Loucy (cell line): ENCODE measurements at regions not wholly inside any gene's neighbourhood (a gene's known extent, or its start where the extent isn't known, plus 50 kb on each side); places are given as distances from the start of the nearest gene placed in this dataset.

Experiments
- CTCF ChIP-seq: fragments of 200-600 bp; sonication (generic); conservative IDR thresholded peaks from 2 replicates; pipeline ENCODE4 v1.5.1; 2014; ENCODE audit warnings: mild to moderate bottlenecking, antibody characterized with exemption, low read length
- EZH2phosphoT487 ChIP-seq: fragments of 200-600 bp; IDR thresholded peaks from 2 replicates; pipeline ENCODE4 v1.6.1; 2018; ENCODE audit warnings: antibody characterized with exemption, mild to moderate bottlenecking, moderate library complexity, borderline replicate concordance

- no peak for TF ChIP-seq CTCF
- TF ChIP-seq EZH2phosphoT487 = no peak
These were observed 1470.6 kb upstream of the PABPC4L start for GRCh38 chr4:135672202-135672601.
